ENCODE measurements at regions not wholly inside any gene's neighbourhood (a gene's known extent, or its start where the extent isn't known, plus 50 kb on each side); places are given as distances from the start of the nearest gene placed in this dataset.

DNA sequence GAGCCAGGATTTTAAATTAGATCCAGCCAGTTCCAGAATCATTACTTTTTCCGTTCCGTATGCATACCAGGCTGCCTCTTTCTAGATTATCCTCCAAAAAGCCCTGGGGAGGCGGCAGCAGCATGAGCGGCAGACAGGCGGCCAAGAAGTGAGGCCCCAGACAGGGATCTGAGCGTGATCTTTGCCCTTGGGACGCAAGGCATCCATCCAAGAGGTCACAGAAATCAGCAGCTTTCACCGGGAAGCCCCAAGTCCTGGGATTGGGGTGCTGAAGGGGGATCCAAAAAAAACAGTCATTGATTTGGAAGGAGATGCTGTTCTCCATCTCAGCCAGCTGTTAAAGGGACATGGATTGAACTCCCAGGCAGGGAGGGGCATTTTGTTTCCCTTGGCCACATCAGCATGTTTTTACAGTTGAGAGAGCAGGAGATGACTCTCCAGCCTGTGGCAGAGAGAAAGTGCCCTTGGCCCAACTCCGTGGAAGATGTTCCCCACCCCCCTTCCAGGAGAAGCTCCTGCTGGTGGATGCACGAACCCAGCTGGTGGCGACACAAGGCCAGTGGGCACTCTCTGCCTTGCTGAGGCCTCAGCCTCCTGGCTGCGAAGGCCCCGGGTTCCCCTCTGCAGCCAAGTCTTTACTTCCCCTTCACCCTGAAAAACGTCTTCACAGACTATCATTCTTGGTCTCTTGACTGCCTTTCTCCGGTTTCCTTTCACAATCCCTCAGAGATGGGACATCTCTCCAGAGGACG is 265.6 kb downstream of the ANAPC1 start:
- TF ChIP-seq, protein P1, sequence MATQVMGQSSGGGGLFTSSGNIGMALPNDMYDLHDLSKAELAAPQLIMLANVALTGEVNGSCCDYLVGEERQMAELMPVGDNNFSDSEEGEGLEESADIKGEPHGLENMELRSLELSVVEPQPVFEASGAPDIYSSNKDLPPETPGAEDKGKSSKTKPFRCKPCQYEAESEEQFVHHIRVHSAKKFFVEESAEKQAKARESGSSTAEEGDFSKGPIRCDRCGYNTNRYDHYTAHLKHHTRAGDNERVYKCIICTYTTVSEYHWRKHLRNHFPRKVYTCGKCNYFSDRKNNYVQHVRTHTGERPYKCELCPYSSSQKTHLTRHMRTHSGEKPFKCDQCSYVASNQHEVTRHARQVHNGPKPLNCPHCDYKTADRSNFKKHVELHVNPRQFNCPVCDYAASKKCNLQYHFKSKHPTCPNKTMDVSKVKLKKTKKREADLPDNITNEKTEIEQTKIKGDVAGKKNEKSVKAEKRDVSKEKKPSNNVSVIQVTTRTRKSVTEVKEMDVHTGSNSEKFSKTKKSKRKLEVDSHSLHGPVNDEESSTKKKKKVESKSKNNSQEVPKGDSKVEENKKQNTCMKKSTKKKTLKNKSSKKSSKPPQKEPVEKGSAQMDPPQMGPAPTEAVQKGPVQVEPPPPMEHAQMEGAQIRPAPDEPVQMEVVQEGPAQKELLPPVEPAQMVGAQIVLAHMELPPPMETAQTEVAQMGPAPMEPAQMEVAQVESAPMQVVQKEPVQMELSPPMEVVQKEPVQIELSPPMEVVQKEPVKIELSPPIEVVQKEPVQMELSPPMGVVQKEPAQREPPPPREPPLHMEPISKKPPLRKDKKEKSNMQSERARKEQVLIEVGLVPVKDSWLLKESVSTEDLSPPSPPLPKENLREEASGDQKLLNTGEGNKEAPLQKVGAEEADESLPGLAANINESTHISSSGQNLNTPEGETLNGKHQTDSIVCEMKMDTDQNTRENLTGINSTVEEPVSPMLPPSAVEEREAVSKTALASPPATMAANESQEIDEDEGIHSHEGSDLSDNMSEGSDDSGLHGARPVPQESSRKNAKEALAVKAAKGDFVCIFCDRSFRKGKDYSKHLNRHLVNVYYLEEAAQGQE (IDR thresholded peaks at IDR 0.05; ENCODE audit: insufficient read depth in 1 of 2, low read depth in 2 of 2, low read length in 2 of 2): no peak
- TF ChIP-seq SIN3A (IDR thresholded peaks at IDR 0.05; ENCODE audit: borderline replicate concordance, insufficient read depth, low read length) (no peak), POLR2AphosphoS5 (IDR thresholded peaks at IDR 0.05; ENCODE audit: low read depth, low read length) (no peak)

Data from PFSK-1 (cell line).